ENCODE measurements at regions not wholly inside any gene's neighbourhood (a gene's known extent, or its start where the extent isn't known, plus 50 kb on each side); places are given as distances from the start of the nearest gene placed in this dataset.
"Not testable (repeated sequence)": the region's sequence is repeated elsewhere in the genome, so short reads cannot be mapped to it uniquely, and the experiment has no call there.

- DNase-seq, result no peak
These were observed 570.3 kb downstream of the RAPGEF2 start for GRCh38 chr4:159673221-159673620.

GRCh38 chr4:159674241-159674640, 571.4 kb downstream of the RAPGEF2 start:
- no peak for DNase-seq

- DNase-seq, result no peak
These were observed 574.6 kb downstream of the RAPGEF2 start for GRCh38 chr4:159677521-159677920.

- no peak for DNase-seq
These were observed 580.1 kb downstream of the RAPGEF2 start for GRCh38 chr4:159682996-159683395.

GRCh38 chr4:159684061-159684460, 581.2 kb downstream of the RAPGEF2 start:
- no peak for DNase-seq

- DNase-seq, result no peak
These were observed 582.6 kb downstream of the RAPGEF2 start for GRCh38 chr4:159685340-159686092.

- DNase-seq, result no peak
These were observed 586.6 kb downstream of the RAPGEF2 start for GRCh38 chr4:159689526-159689925.

GRCh38 chr4:159697322-159698283, 594.7 kb downstream of the RAPGEF2 start:
- DNase-seq, result no peak

GRCh38 chr4:159698336-159698735, 595.5 kb downstream of the RAPGEF2 start:
- no peak for DNase-seq

GRCh38 chr4:159702200-159702599, 599.3 kb downstream of the RAPGEF2 start:
- DNase-seq, result no peak

GRCh38 chr4:159705334-159705733, 602.5 kb downstream of the RAPGEF2 start:
- DNase-seq, result no peak

GRCh38 chr4:159706704-159707103, 603.8 kb downstream of the RAPGEF2 start:
- no peak for DNase-seq

- not testable (repeated sequence) for DNase-seq
These were observed 612.3 kb downstream of the RAPGEF2 start for GRCh38 chr4:159715180-159715579.

GRCh38 chr4:159719531-159719930, 616.7 kb downstream of the RAPGEF2 start:
- no peak for DNase-seq

GRCh38 chr4:159722052-159722451, 619.2 kb downstream of the RAPGEF2 start:
- DNase-seq, result no peak

GRCh38 chr4:159722918-159723317, 620.0 kb downstream of the RAPGEF2 start:
- DNase-seq, result no peak

- no peak for DNase-seq
These were observed 620.6 kb downstream of the RAPGEF2 start for GRCh38 chr4:159723341-159724048.

GRCh38 chr4:159725571-159725970, 622.7 kb downstream of the RAPGEF2 start:
- no peak for DNase-seq

- no peak for DNase-seq
These were observed 632.7 kb downstream of the RAPGEF2 start for GRCh38 chr4:159735281-159736207.

- no peak for DNase-seq
These were observed 633.5 kb downstream of the RAPGEF2 start for GRCh38 chr4:159736411-159736810.

- DNase-seq, result no peak
These were observed 641.1 kb downstream of the RAPGEF2 start for GRCh38 chr4:159743971-159744370.

- no peak for DNase-seq
These were observed 645.1 kb downstream of the RAPGEF2 start for GRCh38 chr4:159747983-159748382.

All from NCI-H1105 (cell line).